ENCODE measurements at regions not wholly inside any gene's neighbourhood (a gene's known extent, or its start where the extent isn't known, plus 50 kb on each side); places are given as distances from the start of the nearest gene placed in this dataset.
"Not testable (repeated sequence)": the region's sequence is repeated elsewhere in the genome, so short reads cannot be mapped to it uniquely, and the experiment has no call there.

GRCh38 chr16:29250469-29250868 is 156.0 kb downstream of the NPIPB11 start:
- TF ChIP-seq CTCF (IDR thresholded peaks at IDR 0.05); EP300 (IDR thresholded peaks at IDR 0.05; ENCODE audit: low read depth); POLR2AphosphoS5 (IDR thresholded peaks at IDR 0.05): not testable (repeated sequence)

All from transverse colon (tissue), 4 donors.